ENCODE measurements at regions not wholly inside any gene's neighbourhood (a gene's known extent, or its start where the extent isn't known, plus 50 kb on each side); places are given as distances from the start of the nearest gene placed in this dataset.
A peak's percentile ranks its signal among the peaks of the same experiment; 100 is the strongest.
"Not testable (repeated sequence)": the region's sequence is repeated elsewhere in the genome, so short reads cannot be mapped to it uniquely, and the experiment has no call there.

- no peak overlapping the region for H3K4me3 ChIP-seq (replicated peaks; ENCODE audit: low read depth, low read length)
- TF ChIP-seq CTCF (IDR thresholded peaks at IDR 0.05; ENCODE audit: low read depth, low read length, missing control alignments): no peak
- DNase-seq (ENCODE audit: extremely low read depth, low read depth): no peak
Observed at GRCh38 chr14:59046746-59047145, 141.7 kb upstream of the DAAM1 start.

DNA sequence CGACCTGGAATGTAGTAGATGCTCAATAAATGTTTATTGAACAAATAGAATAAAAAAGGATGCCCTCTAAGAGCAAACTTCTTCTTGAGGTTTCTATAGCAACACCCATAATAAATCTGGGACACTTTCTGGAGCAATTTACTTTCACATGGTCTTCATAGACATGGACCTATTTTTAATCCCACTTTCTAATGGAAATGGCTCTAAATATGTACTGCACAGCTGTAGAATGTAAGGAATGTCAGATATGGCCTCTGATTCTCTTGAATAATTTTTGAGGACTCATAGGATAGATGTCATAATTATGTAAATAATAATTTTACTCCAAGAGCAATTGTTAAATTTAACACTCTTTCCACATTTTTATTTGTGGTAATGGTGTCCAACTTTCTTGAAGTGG lies 133.5 kb upstream of the DAAM1 start:
- H3K4me3 ChIP-seq (replicated peaks; ENCODE audit: low read depth, low read length): no peak overlapping the region
- no peak for TF ChIP-seq CTCF (IDR thresholded peaks at IDR 0.05; ENCODE audit: low read depth, low read length, missing control alignments)
- no peak for DNase-seq (ENCODE audit: extremely low read depth, low read depth)

DNA sequence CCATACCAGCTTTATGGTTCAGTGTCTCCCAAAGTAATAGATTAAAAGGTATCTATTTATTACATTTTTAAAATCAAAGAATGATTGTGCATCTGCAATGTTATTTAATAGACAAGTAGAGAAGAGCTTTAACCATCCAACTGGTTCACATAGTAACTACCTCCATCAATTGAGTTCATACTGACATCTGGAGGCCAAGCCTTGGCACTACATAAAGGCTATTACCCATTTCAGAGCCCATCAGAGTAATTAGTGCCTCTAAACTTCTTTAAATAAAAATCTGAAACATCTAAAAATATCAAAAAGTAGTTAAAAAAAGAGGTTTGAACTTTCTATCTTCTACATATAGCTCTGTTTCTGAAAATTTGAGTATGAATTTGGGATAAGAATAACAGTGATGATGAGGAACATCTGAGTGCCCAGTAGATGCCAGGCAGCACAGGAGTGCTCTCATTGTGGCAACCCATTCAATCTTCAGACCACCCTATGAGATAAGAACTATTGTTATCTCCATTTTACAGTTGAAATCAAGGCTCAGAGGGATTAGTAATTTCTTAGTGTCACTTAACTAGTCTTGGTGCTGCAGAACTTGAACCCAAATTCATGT lies 132.9 kb upstream of the DAAM1 start:
- DNase-seq (ENCODE audit: extremely low read depth, low read depth): peak; percentile 16
- peak; percentile 62 for TF ChIP-seq CTCF (IDR thresholded peaks at IDR 0.05; ENCODE audit: low read depth, low read length, missing control alignments)
- no peak overlapping the region for H3K4me3 ChIP-seq (replicated peaks; ENCODE audit: low read depth, low read length)

- TF ChIP-seq CTCF (IDR thresholded peaks at IDR 0.05; ENCODE audit: low read depth, low read length, missing control alignments): no peak
- no peak overlapping the region for H3K4me3 ChIP-seq (replicated peaks; ENCODE audit: low read depth, low read length)
- DNase-seq (ENCODE audit: extremely low read depth, low read depth): no peak
Observed at GRCh38 chr14:59057551-59057950, 130.9 kb upstream of the DAAM1 start.

- H3K4me3 ChIP-seq (replicated peaks; ENCODE audit: low read depth, low read length); DNase-seq (ENCODE audit: extremely low read depth, low read depth): not testable (repeated sequence)
Observed at GRCh38 chr14:59058776-59059175, 129.7 kb upstream of the DAAM1 start.

- no peak for TF ChIP-seq CTCF (IDR thresholded peaks at IDR 0.05; ENCODE audit: low read depth, low read length, missing control alignments)
- no peak overlapping the region for H3K4me3 ChIP-seq (replicated peaks; ENCODE audit: low read depth, low read length)
- DNase-seq (ENCODE audit: extremely low read depth, low read depth): no peak
Observed at GRCh38 chr14:59060841-59061240, 127.6 kb upstream of the DAAM1 start.

GRCh38 chr14:59061292-59061691 lies 127.2 kb upstream of the DAAM1 start:
- H3K4me3 ChIP-seq (replicated peaks; ENCODE audit: low read depth, low read length): no peak overlapping the region
- TF ChIP-seq CTCF (IDR thresholded peaks at IDR 0.05; ENCODE audit: low read depth, low read length, missing control alignments): no peak
- no peak for DNase-seq (ENCODE audit: extremely low read depth, low read depth)
